ENCODE measurements at regions not wholly inside any gene's neighbourhood (a gene's known extent, or its start where the extent isn't known, plus 50 kb on each side); places are given as distances from the start of the nearest gene placed in this dataset.

DNA sequence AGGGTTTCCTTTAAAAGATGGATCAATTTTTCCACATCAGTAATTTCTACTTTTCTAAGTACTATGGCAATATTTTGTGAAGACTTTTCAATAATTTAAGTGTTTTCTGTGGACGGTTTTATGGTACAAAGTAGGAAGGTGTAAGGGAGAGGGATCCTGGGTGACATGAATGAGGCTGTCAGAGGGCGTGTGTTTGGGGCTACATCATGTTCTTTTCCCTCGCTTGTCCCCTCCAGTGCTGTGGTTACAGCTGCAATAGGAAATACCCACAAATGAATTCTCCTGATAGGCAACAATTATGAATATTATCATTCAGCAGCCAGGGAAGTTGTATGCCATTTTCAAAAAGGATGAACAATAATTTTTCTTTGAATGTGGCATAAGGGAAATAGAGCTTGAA lies 83.8 kb downstream of the CAVIN4 start:
- BruUV-seq (replicated peaks) = no TSS peak
- H3K4me3 ChIP-seq (ENCODE audit: low read length) = no peak overlapping the region
- no peaks in the 10 kb centered on the region for H3K79me2 ChIP-seq (ENCODE audit: low read length)
- no peak overlapping the region for H2AFZ ChIP-seq (ENCODE audit: low read length)
- no peaks in the 10 kb centered on the region for H3K9me3 ChIP-seq (ENCODE audit: low read length)
- no peak overlapping the region for H3K9ac ChIP-seq (ENCODE audit: low read length)
- POLR2A ChIA-PET (ENCODE audit: unreplicated experiment) = no interaction called here
- TF ChIP-seq, protein P1, sequence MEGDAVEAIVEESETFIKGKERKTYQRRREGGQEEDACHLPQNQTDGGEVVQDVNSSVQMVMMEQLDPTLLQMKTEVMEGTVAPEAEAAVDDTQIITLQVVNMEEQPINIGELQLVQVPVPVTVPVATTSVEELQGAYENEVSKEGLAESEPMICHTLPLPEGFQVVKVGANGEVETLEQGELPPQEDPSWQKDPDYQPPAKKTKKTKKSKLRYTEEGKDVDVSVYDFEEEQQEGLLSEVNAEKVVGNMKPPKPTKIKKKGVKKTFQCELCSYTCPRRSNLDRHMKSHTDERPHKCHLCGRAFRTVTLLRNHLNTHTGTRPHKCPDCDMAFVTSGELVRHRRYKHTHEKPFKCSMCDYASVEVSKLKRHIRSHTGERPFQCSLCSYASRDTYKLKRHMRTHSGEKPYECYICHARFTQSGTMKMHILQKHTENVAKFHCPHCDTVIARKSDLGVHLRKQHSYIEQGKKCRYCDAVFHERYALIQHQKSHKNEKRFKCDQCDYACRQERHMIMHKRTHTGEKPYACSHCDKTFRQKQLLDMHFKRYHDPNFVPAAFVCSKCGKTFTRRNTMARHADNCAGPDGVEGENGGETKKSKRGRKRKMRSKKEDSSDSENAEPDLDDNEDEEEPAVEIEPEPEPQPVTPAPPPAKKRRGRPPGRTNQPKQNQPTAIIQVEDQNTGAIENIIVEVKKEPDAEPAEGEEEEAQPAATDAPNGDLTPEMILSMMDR (conservative IDR thresholded peaks at IDR 0.05; ENCODE audit: low read depth, low read length) = no peak
- TF ChIP-seq EZH2phosphoT487 (IDR thresholded peaks at IDR 0.05; ENCODE audit: borderline replicate concordance, low read length) = no peak
- TF ChIP-seq EZH2 (IDR thresholded peaks at IDR 0.05; ENCODE audit: low read length, unreplicated experiment) = no peak
- H3F3A ChIP-seq (ENCODE audit: low read length, unreplicated experiment) = no peaks in the 10 kb centered on the region
- intact Hi-C loops (cut with micrococcal nuclease) = no loop called here
- no peak for ATAC-seq
- H3K4me2 ChIP-seq (ENCODE audit: low read length) = no peak overlapping the region
- CTCF ChIA-PET = interaction anchor here (0.6 kb wide), 1 partner anchor 877 kb away, joined by 3 read pairs; no protein-coding TSS in a partner anchor
- no peak for DNase-seq
- H3K27ac ChIP-seq (ENCODE audit: low read length) = no peak overlapping the region
- H3K36me3 ChIP-seq (ENCODE audit: low read depth, low read length) = no peaks in the 10 kb centered on the region
- no peaks in the 10 kb centered on the region for H3K4me1 ChIP-seq (ENCODE audit: insufficient read depth, low read length)
- H3K9me2 ChIP-seq (replicated peaks; ENCODE audit: low read length) = no peaks in the 10 kb centered on the region
- no peaks in the 10 kb centered on the region for H3K27me3 ChIP-seq (ENCODE audit: low read length)
- H4K20me1 ChIP-seq (ENCODE audit: low read length) = no peaks in the 10 kb centered on the region

DNA sequence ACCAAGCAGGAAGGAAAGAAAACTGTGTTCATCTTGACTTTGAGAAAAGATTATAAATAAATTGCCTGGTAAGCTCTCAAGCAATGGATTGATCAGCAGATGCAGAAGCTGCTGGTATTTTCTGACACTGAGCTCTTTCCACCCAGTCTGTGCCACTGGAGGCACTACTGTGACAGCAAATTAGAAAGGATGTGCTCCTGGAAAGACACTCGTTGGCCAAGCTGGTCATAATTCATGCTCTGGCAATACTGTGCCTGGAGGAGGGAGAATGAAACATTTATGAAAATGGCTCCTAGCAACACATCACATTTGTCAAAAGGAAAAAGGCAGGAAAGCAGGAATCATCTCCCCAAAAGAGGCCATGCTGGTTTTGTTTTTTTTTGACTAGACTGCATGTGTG lies 84.2 kb downstream of the CAVIN4 start:
- Histone ChIP-seq H3K9ac (ENCODE audit: low read length) (no peak overlapping the region), H3K4me3 (ENCODE audit: low read length) (no peak overlapping the region), H3F3A (ENCODE audit: low read length, unreplicated experiment) (no peaks in the 10 kb centered on the region), H3K79me2 (ENCODE audit: low read length) (no peaks in the 10 kb centered on the region), H2AFZ (ENCODE audit: low read length) (no peak overlapping the region), H3K36me3 (ENCODE audit: low read depth, low read length) (no peaks in the 10 kb centered on the region), H3K27me3 (ENCODE audit: low read length) (no peaks in the 10 kb centered on the region), H4K20me1 (ENCODE audit: low read length) (no peaks in the 10 kb centered on the region), H3K27ac (ENCODE audit: low read length) (no peak overlapping the region), H3K9me3 (ENCODE audit: low read length) (no peaks in the 10 kb centered on the region), H3K4me2 (ENCODE audit: low read length) (no peak overlapping the region), H3K9me2 (replicated peaks; ENCODE audit: low read length) (no peaks in the 10 kb centered on the region), H3K4me1 (ENCODE audit: insufficient read depth, low read length) (no peaks in the 10 kb centered on the region)
- TF ChIP-seq EZH2 (IDR thresholded peaks at IDR 0.05; ENCODE audit: low read length, unreplicated experiment) (no peak), EZH2phosphoT487 (IDR thresholded peaks at IDR 0.05; ENCODE audit: borderline replicate concordance, low read length) (no peak)
- TF ChIP-seq, protein P1 (conservative IDR thresholded peaks at IDR 0.05; ENCODE audit: low read depth, low read length) = no peak
- DNase-seq (no peak), ATAC-seq (no peak)
- ChIA-PET CTCF (interaction anchor here (0.6 kb wide), 1 partner anchor 877 kb away, joined by 3 read pairs; no protein-coding TSS in a partner anchor), POLR2A (ENCODE audit: unreplicated experiment) (no interaction called here)
- no TSS peak for BruUV-seq (replicated peaks)
- intact Hi-C loops (cut with micrococcal nuclease) = no loop called here

- TF ChIP-seq EZH2 (IDR thresholded peaks at IDR 0.05; ENCODE audit: low read length, unreplicated experiment) = no peak
- TF ChIP-seq, protein P1 (conservative IDR thresholded peaks at IDR 0.05; ENCODE audit: low read depth, low read length) = no peak
- no peak overlapping the region for H3K27ac ChIP-seq (ENCODE audit: low read length)
- H3K4me3 ChIP-seq (ENCODE audit: low read length) = no peak overlapping the region
- no TSS peak for BruUV-seq (replicated peaks)
- no peaks in the 10 kb centered on the region for H3K4me1 ChIP-seq (ENCODE audit: insufficient read depth, low read length)
- H3F3A ChIP-seq (ENCODE audit: low read length, unreplicated experiment) = no peaks in the 10 kb centered on the region
- ATAC-seq (no peak), DNase-seq (no peak)
- H4K20me1 ChIP-seq (ENCODE audit: low read length) = no peaks in the 10 kb centered on the region
- no peaks in the 10 kb centered on the region for H3K9me2 ChIP-seq (replicated peaks; ENCODE audit: low read length)
- no peak overlapping the region for H3K9ac ChIP-seq (ENCODE audit: low read length)
- no peaks in the 10 kb centered on the region for H3K9me3 ChIP-seq (ENCODE audit: low read length)
- no peak overlapping the region for H3K4me2 ChIP-seq (ENCODE audit: low read length)
- intact Hi-C loops (cut with micrococcal nuclease) = no loop called here
- H3K79me2 ChIP-seq (ENCODE audit: low read length) = no peaks in the 10 kb centered on the region
- H3K36me3 ChIP-seq (ENCODE audit: low read depth, low read length) = no peaks in the 10 kb centered on the region
- no peak overlapping the region for H2AFZ ChIP-seq (ENCODE audit: low read length)
- ChIA-PET POLR2A (ENCODE audit: unreplicated experiment) (no interaction called here), CTCF (no interaction called here)
- H3K27me3 ChIP-seq (ENCODE audit: low read length) = no peaks in the 10 kb centered on the region
These were observed 89.6 kb downstream of the CAVIN4 start for GRCh38 chr9:100667448-100667847.

Measured in PC-3 (cell line).